Hepatocyte (in vitro differentiated cells): ENCODE measurements at regions not wholly inside any gene's neighbourhood (a gene's known extent, or its start where the extent isn't known, plus 50 kb on each side); places are given as distances from the start of the nearest gene placed in this dataset.

ENCODE experiments used
- DNase-seq: peaks from one replicate; pipeline ENCODE4 v3.0.0-alpha.2; 2016; ENCODE audit warnings: low spot score
- H2AFZ ChIP-seq: fragments of 200-600 bp; sonication (generic); 2 replicates; pipeline ENCODE4 v1.6.0; 2016; ENCODE audit warnings: antibody characterized with exemption, mild to moderate bottlenecking
- H3K27ac ChIP-seq: fragments of 200-600 bp; sonication (generic); 2 replicates; pipeline ENCODE4 v1.5.1; 2016; ENCODE audit warnings: mild to moderate bottlenecking
- H3K27me3 ChIP-seq: fragments of 200-600 bp; sonication (generic); 2 replicates; pipeline ENCODE4 v1.6.1; 2016
- H3K36me3 ChIP-seq: fragments of 200-600 bp; sonication (generic); replicated peaks from 2 replicates; pipeline ENCODE4 v1.5.1; 2016; ENCODE audit warnings: low read depth; ENCODE audit not compliant: insufficient read depth
- H3K4me1 ChIP-seq: fragments of 200-600 bp; sonication (generic); 2 replicates; pipeline ENCODE4 v1.5.1; 2016; ENCODE audit warnings: mild to moderate bottlenecking, moderate library complexity; ENCODE audit not compliant: insufficient read depth
- H3K4me2 ChIP-seq: fragments of 200-600 bp; sonication (generic); 2 replicates; pipeline ENCODE4 v1.6.0; 2016
- H3K4me3 ChIP-seq: fragments of 200-600 bp; sonication (generic); 2 replicates; pipeline ENCODE4 v1.5.1; 2016; ENCODE audit warnings: mild to moderate bottlenecking
- H3K79me2 ChIP-seq: fragments of 200-600 bp; sonication (generic); 2 replicates; pipeline ENCODE4 v1.6.0; 2017; ENCODE audit warnings: mild to moderate bottlenecking
- H3K9me2 ChIP-seq: fragments of 200-600 bp; sonication (generic); replicated peaks from 2 replicates; pipeline ENCODE4 v1.6.0; 2017; ENCODE audit warnings: mild to moderate bottlenecking; ENCODE audit not compliant: insufficient read depth
- H3K9me3 ChIP-seq: fragments of 200-600 bp; sonication (generic); 2 replicates; pipeline ENCODE4 v1.5.1; 2016; ENCODE audit warnings: low read depth, mild to moderate bottlenecking
- H4K20me1 ChIP-seq: fragments of 200-600 bp; sonication (generic); 2 replicates; pipeline ENCODE4 v1.6.0; 2016; ENCODE audit warnings: mild to moderate bottlenecking; ENCODE audit not compliant: insufficient read depth, poor library complexity, severe bottlenecking
- CTCF ChIP-seq: fragments of 200-600 bp; sonication (generic); IDR thresholded peaks from 2 replicates; pipeline ENCODE4 v1.5.1; 2016; ENCODE audit warnings: antibody characterized with exemption, mild to moderate bottlenecking; ENCODE audit not compliant: poor library complexity
- EZH2 ChIP-seq: fragments of 200-600 bp; sonication (generic); IDR thresholded peaks from 2 replicates; pipeline ENCODE4 v1.6.1; 2016; ENCODE audit warnings: antibody characterized with exemption, mild to moderate bottlenecking, borderline replicate concordance
- EZH2phosphoT487 ChIP-seq: fragments of 200-600 bp; sonication (generic); IDR thresholded peaks from one replicate; pipeline ENCODE4 v1.6.1; 2018; ENCODE audit warnings: antibody characterized with exemption, mild to moderate bottlenecking, low read depth, moderate library complexity; ENCODE audit not compliant: unreplicated experiment, severe bottlenecking
- WGBS: methylation state at CpG from one replicate; pipeline ENCODE4 v1.1.6; 2016; ENCODE audit warnings: low lambda C conversion rate; ENCODE audit errors: missing lambda C conversion rate; 5-methylcytosine and 5-hydroxymethylcytosine counted together

GRCh38 chr4:171565130-171565788 lies 247.9 kb upstream of the GALNTL6 start:
- TF ChIP-seq EZH2 (no peak), CTCF (no peak), EZH2phosphoT487 (no peak)
- Histone ChIP-seq H3K4me2 (no peak overlapping the region), H3K36me3 (no peaks in the 10 kb centered on the region), H4K20me1 (no peaks in the 10 kb centered on the region), H3K27me3 (no peaks in the 10 kb centered on the region), H3K9me2 (no peaks in the 10 kb centered on the region), H3K27ac (no peak overlapping the region), H3K4me3 (no peak overlapping the region), H2AFZ (no peak overlapping the region), H3K9me3 (no peaks in the 10 kb centered on the region), H3K79me2 (no peaks in the 10 kb centered on the region), H3K4me1 (no peaks in the 10 kb centered on the region)
- WGBS: 74% methylated on average over 5 of the region's 5 CpGs
- DNase-seq: no peak

GRCh38 chr4:171561419-171561818 lies 251.8 kb upstream of the GALNTL6 start:
- Histone ChIP-seq H3K4me1 (no peaks in the 10 kb centered on the region), H3K4me3 (no peak overlapping the region), H3K9me2 (no peaks in the 10 kb centered on the region), H3K9me3 (no peaks in the 10 kb centered on the region), H3K27me3 (no peaks in the 10 kb centered on the region), H3K27ac (no peak overlapping the region), H3K4me2 (no peak overlapping the region), H3K79me2 (no peaks in the 10 kb centered on the region), H3K36me3 (no peaks in the 10 kb centered on the region), H4K20me1 (no peaks in the 10 kb centered on the region), H2AFZ (no peak overlapping the region)
- 88% methylated on average over 1 of the region's 1 CpG for WGBS
- no peak for TF ChIP-seq CTCF
- no peak for TF ChIP-seq EZH2phosphoT487
- TF ChIP-seq EZH2: no peak
- no peak for DNase-seq

GRCh38 chr4:171553961-171554360 lies 259.2 kb upstream of the GALNTL6 start:
- TF ChIP-seq EZH2phosphoT487 (no peak), EZH2 (no peak), CTCF (no peak)
- Histone ChIP-seq H3K36me3 (no peaks in the 10 kb centered on the region), H3K9me2 (no peaks in the 10 kb centered on the region), H3K4me1 (no peaks in the 10 kb centered on the region), H3K27me3 (no peaks in the 10 kb centered on the region), H3K4me2 (no peak overlapping the region), H2AFZ (no peak overlapping the region), H3K4me3 (no peak overlapping the region), H3K9me3 (no peaks in the 10 kb centered on the region), H3K27ac (no peak overlapping the region), H4K20me1 (no peaks in the 10 kb centered on the region), H3K79me2 (no peaks in the 10 kb centered on the region)
- no peak for DNase-seq
- WGBS: 88% methylated on average over 5 of the region's 5 CpGs
